GM06990 (cell line): ENCODE measurements at regions not wholly inside any gene's neighbourhood (a gene's known extent, or its start where the extent isn't known, plus 50 kb on each side); places are given as distances from the start of the nearest gene placed in this dataset.

ENCODE experiments used
- DNase-seq: peaks from one replicate; pipeline ENCODE4 v3.0.0-alpha.2; 2011; ENCODE audit not compliant: insufficient read length; ENCODE audit errors: extremely low read depth
- H3K27me3 ChIP-seq: replicated peaks from 2 replicates; pipeline ENCODE4 v1.6.0; 2011; ENCODE audit warnings: low read length; ENCODE audit not compliant: control insufficient read depth, insufficient read depth
- H3K36me3 ChIP-seq: 2 replicates; pipeline ENCODE4 v1.5.1; 2011; ENCODE audit warnings: low read length; ENCODE audit not compliant: control insufficient read depth, insufficient read depth
- H3K4me3 ChIP-seq: replicated peaks from 2 replicates; pipeline ENCODE4 v1.5.1; 2011; ENCODE audit warnings: low read depth, mild to moderate bottlenecking, control low read depth, low read length
- TF ChIP-seq, protein P1 (sequence below): IDR thresholded peaks from 2 replicates; pipeline ENCODE4 v1.5.1; 2011; ENCODE audit warnings: low read length, control low read depth, mild to moderate bottlenecking, inconsistent platforms; ENCODE audit not compliant: insufficient read depth, poor library complexity, severe bottlenecking

DNA sequence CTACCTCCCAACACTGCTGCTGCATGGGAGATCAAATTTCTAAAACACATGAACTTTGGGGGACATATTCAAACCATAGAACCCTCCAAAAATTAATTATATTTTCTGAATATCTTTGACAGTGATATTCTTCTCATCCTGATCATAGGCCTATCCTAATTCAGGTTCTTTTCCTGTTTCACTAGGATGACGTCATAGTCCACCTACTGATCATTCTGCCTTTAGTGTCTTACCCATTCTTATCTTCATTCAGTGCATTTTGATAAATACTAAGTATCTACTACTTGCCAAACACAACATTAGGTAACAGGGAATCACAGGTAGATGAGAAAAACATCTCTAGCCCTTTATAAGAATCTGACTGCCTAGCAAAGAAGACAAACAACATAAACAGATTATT is 179.1 kb upstream of the PRLR start:
- Histone ChIP-seq H3K36me3 (no peaks in the 10 kb centered on the region), H3K27me3 (no peaks in the 10 kb centered on the region), H3K4me3 (no peak overlapping the region)
- DNase-seq = no peak
- TF ChIP-seq, protein P1, sequence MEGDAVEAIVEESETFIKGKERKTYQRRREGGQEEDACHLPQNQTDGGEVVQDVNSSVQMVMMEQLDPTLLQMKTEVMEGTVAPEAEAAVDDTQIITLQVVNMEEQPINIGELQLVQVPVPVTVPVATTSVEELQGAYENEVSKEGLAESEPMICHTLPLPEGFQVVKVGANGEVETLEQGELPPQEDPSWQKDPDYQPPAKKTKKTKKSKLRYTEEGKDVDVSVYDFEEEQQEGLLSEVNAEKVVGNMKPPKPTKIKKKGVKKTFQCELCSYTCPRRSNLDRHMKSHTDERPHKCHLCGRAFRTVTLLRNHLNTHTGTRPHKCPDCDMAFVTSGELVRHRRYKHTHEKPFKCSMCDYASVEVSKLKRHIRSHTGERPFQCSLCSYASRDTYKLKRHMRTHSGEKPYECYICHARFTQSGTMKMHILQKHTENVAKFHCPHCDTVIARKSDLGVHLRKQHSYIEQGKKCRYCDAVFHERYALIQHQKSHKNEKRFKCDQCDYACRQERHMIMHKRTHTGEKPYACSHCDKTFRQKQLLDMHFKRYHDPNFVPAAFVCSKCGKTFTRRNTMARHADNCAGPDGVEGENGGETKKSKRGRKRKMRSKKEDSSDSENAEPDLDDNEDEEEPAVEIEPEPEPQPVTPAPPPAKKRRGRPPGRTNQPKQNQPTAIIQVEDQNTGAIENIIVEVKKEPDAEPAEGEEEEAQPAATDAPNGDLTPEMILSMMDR = no peak

DNA sequence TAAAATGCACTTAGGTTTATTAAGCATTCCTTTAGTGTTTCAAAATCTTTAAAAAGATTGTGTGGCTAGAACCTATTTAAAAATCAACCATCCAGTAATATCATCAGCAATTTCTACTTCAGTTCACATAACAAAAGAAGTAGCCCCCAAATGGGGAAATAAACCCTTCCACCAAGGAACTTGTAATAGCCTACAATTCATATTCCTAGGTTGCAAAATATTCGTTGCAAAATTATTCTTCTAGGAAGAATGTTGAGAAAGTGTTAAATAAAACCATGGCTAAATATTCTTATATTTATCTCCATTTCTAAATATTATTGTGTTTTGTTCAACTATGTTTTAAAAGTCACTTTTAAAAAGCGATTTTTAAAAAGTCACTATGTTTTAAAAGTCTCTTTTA is 177.9 kb upstream of the PRLR start:
- TF ChIP-seq, protein P1 = no peak

DNA sequence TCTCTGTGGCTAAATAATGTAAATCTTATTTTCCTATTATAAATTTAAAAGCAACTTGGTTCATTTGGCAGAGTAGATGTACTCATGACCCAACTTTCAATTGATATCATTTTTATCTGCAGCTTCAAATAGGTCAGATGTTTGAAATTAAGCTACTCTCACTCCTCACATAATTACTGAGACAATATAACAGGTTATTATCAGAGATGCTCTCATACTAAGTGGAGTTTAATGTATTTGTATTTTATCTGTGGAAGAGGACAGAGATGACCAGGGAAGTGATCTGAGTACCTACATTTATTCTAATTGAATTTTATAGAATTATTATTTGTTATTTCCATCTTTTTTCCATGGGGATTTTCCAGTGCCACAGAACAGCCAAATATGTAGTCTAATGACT is 177.4 kb upstream of the PRLR start:
- TF ChIP-seq, protein P1 = no peak
- no peak overlapping the region for H3K4me3 ChIP-seq
- no peak for DNase-seq
- no peaks in the 10 kb centered on the region for H3K27me3 ChIP-seq
- no peaks in the 10 kb centered on the region for H3K36me3 ChIP-seq

More for the DNA sequence above, 177.9 kb upstream of the PRLR start:
- Histone ChIP-seq H3K4me3 (no peak overlapping the region), H3K36me3 (no peaks in the 10 kb centered on the region), H3K27me3 (no peaks in the 10 kb centered on the region)
- no peak for DNase-seq

DNA sequence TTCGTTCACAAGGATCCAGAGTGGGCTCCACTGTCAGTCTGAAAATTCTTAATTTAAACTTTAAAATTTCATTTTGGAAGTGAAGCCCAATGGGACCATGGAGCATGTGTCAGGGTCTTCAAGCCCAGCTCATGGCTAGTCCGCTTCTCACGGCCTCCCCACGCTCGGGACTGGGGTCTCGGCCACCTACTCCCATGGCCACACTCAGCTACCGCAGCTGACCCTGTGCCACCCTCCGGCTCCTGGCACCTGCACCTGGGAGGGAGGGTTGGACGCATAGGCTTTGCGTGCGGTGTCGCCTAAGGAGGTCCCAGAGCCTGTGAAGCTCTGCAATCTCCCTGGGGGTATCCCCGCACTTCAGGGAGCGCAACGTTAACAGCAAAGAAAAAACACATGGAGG is 175.7 kb upstream of the PRLR start:
- DNase-seq = no peak
- Histone ChIP-seq H3K27me3 (no peaks in the 10 kb centered on the region), H3K4me3 (no peak overlapping the region), H3K36me3 (no peaks in the 10 kb centered on the region)
- TF ChIP-seq, protein P1 = no peak

DNA sequence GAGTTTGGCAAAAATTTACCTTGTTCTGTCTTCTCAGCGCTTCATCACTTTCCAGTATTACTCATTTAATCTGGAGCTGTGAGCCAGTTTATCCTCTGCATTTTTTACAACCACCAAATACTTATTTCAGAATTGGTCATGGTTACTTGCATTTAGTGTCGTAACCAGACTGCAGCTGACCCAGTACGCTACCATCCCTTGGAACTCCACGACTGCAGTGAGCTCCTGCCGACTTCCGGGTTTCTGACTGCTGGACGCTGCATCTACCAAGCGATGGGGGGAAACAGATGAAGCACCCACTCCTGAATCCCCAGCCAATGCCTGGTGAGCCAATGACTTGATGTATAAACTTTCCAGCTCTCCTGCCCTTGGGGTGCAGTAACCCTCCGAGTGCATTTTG is 174.4 kb upstream of the PRLR start:
- H3K36me3 ChIP-seq = no peaks in the 10 kb centered on the region
- no peak for DNase-seq
- no peak overlapping the region for H3K4me3 ChIP-seq
- H3K27me3 ChIP-seq = no peaks in the 10 kb centered on the region
- TF ChIP-seq, protein P1 = no peak

DNA sequence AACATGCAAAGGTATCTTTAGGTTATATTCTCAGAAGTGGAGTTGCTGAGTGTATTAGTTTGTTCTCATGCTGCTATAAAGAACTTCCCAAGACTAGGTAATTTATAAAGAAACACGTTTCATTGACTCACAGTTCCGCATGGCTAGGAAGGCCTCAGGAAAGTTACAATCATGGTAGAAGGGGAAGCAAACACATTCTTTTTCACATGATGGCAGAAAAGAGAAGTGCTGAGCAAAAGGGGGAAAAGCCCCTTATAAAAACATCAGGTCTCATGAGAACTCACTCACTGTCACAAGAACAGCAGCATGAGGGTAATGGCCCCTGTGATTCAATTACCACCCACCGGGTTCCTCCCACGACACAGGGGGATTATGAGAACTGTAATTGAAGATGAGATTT is 163.6 kb upstream of the PRLR start:
- TF ChIP-seq, protein P1 = no peak
- no peak overlapping the region for H3K4me3 ChIP-seq
- DNase-seq = no peak
- H3K27me3 ChIP-seq = no peaks in the 10 kb centered on the region
- no peaks in the 10 kb centered on the region for H3K36me3 ChIP-seq
